ENCODE measurements at regions not wholly inside any gene's neighbourhood (a gene's known extent, or its start where the extent isn't known, plus 50 kb on each side); places are given as distances from the start of the nearest gene placed in this dataset.

DNA sequence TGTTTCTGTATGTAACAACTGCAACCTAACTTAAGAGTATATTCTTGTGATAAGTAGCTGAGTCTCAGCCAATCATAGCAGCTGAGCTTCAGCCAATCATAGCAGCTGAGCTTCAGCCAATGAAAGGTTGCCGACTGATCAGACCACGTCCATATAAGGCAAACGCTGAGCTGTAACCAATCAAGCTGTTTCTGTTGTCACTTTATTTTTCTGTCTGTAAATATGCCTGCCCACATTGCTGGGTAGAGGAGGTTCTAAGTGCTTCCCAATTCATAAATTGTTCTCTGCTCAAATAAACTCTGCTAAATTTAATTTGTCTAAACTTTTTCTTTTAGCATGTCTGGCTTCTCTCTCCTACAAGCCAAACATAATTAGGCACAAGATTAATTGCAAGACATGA is 231.5 kb upstream of the TCF4 start:
- DNase-seq (ENCODE audit: insufficient read length, low spot score), result no peak
- TF ChIP-seq SPI1 (IDR thresholded peaks at IDR 0.05; ENCODE audit: low read depth, low read length), result no peak
- TF ChIP-seq POLR2A (IDR thresholded peaks at IDR 0.05; ENCODE audit: low read depth, low read length), result no peak
- no peak for TF ChIP-seq TAF1 (IDR thresholded peaks at IDR 0.05; ENCODE audit: low read depth, low read length)
- no peak for TF ChIP-seq PAX5 (IDR thresholded peaks at IDR 0.05; ENCODE audit: insufficient read depth, low read length, severe bottlenecking)
- no peak for TF ChIP-seq POU2F2 (IDR thresholded peaks at IDR 0.05; ENCODE audit: low read depth, low read length)
- TF ChIP-seq POLR2AphosphoS5 (IDR thresholded peaks at IDR 0.05; ENCODE audit: low read depth, low read length), result no peak
- FAIRE-seq, result no peak

- DNase-seq (ENCODE audit: insufficient read length, low spot score) (no peak), FAIRE-seq (no peak)
- TF ChIP-seq POLR2AphosphoS5 (IDR thresholded peaks at IDR 0.05; ENCODE audit: low read depth, low read length) (no peak), SPI1 (IDR thresholded peaks at IDR 0.05; ENCODE audit: low read depth, low read length) (no peak), POLR2A (IDR thresholded peaks at IDR 0.05; ENCODE audit: low read depth, low read length) (no peak), TAF1 (IDR thresholded peaks at IDR 0.05; ENCODE audit: low read depth, low read length) (no peak), POU2F2 (IDR thresholded peaks at IDR 0.05; ENCODE audit: low read depth, low read length) (no peak), PAX5 (IDR thresholded peaks at IDR 0.05; ENCODE audit: insufficient read depth, low read length, severe bottlenecking) (no peak)
Measured at GRCh38 chr18:55818284-55818683, 230.3 kb upstream of the TCF4 start.

DNA sequence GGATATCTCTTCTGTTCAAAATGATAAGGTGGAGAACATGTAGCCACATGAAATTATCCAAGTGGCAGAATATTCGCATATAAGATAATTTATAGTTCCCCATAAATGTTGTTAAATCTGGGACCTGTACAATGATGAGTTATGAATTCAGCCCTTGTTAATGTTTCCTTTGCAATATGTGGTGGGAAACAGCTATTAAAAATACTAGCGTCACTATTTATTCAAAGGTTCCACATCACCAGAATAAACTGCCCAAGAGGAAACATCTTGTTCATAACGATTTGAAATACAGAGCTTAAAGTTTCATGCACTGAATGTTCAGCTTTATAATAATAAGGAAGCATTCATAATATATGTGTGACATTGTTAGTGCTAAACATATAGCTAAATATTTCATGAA is 223.9 kb upstream of the TCF4 start:
- FAIRE-seq, result no peak
- no peak for DNase-seq (ENCODE audit: insufficient read length, low spot score)
- TF ChIP-seq TAF1 (IDR thresholded peaks at IDR 0.05; ENCODE audit: low read depth, low read length) (no peak), PAX5 (IDR thresholded peaks at IDR 0.05; ENCODE audit: insufficient read depth, low read length, severe bottlenecking) (no peak), SPI1 (IDR thresholded peaks at IDR 0.05; ENCODE audit: low read depth, low read length) (no peak), POU2F2 (IDR thresholded peaks at IDR 0.05; ENCODE audit: low read depth, low read length) (no peak)

GRCh38 chr18:55805666-55806065 is 217.7 kb upstream of the TCF4 start:
- TF ChIP-seq PAX5 (IDR thresholded peaks at IDR 0.05; ENCODE audit: insufficient read depth, low read length, severe bottlenecking) (no peak), POLR2A (IDR thresholded peaks at IDR 0.05; ENCODE audit: low read depth, low read length) (no peak), SPI1 (IDR thresholded peaks at IDR 0.05; ENCODE audit: low read depth, low read length) (no peak), TAF1 (IDR thresholded peaks at IDR 0.05; ENCODE audit: low read depth, low read length) (no peak), POLR2AphosphoS5 (IDR thresholded peaks at IDR 0.05; ENCODE audit: low read depth, low read length) (no peak), POU2F2 (IDR thresholded peaks at IDR 0.05; ENCODE audit: low read depth, low read length) (no peak)
- FAIRE-seq, result no peak
- no peak for DNase-seq (ENCODE audit: insufficient read length, low spot score)

DNA sequence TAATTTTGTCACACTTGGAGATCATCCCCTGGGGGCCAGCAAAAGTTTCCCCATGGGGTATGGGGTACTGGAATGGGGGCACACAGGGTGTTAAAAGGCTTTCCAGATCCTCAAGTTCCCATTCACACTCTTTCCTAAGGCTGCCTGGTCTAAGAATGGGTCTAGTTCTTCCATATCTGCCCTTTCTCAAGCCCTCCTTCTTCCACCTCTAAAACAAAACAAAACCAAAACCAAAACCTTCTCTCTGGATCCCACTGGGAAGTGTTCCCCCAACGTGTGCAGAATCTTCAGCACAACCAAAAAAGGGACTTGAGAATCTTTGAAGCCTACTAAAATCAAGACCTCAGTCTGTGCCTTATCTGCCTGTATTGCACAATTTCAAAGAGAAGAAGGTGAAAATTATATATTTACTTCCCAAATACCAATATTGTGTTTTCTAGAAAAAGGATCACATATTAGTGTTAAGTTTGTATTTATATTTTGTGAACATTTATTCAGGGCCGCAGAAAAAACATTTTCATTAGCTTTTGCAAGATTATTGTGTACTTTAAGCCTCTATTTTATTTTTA is 207.2 kb upstream of the TCF4 start:
- no peak for TF ChIP-seq SPI1 (IDR thresholded peaks at IDR 0.05; ENCODE audit: low read depth, low read length)
- TF ChIP-seq POU2F2 (IDR thresholded peaks at IDR 0.05; ENCODE audit: low read depth, low read length), result no peak
- TF ChIP-seq TAF1 (IDR thresholded peaks at IDR 0.05; ENCODE audit: low read depth, low read length), result no peak
- no peak for TF ChIP-seq POLR2A (IDR thresholded peaks at IDR 0.05; ENCODE audit: low read depth, low read length)
- FAIRE-seq (no peak), DNase-seq (ENCODE audit: insufficient read length, low spot score) (no peak)

DNA sequence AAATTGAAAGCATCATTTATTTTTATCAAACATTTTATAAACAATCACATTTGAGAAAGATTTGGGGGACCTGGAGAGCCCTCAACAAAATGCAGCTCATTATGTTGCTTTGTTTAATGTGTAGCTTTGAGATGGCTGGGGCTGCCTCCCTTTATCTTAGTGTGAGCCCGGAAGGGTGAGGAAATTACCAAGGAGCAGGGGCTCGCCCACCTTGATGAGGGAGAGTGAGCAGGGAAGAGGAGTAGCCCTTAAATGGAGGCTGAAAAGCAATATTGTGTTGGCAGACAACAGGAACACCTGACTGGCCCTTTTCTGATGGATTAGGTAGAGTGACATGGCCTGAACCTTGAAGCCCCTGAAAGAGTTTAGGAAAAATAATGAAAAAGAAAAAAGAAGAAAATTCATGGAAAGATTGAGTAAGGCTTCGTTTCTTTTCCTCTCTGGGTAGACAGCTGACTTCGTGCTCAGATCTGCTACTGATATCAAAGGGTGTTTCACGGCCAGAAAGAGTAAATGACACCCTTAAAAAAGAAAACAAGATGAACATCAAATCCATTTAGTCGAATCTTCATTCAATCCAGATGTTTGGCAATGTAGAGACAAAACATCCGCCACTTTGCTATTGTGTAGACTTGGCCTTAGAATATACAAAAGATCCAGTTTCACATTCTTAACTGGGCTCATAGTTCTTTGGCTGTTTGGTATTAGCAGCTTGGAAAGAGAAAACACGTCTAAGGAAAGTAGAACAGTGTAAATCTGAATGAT is 206.5 kb upstream of the TCF4 start:
- DNase-seq (ENCODE audit: insufficient read length, low spot score) (no peak), FAIRE-seq (no peak)
- TF ChIP-seq POU2F2 (IDR thresholded peaks at IDR 0.05; ENCODE audit: low read depth, low read length) (no peak), PAX5 (IDR thresholded peaks at IDR 0.05; ENCODE audit: insufficient read depth, low read length, severe bottlenecking) (no peak), SPI1 (IDR thresholded peaks at IDR 0.05; ENCODE audit: low read depth, low read length) (no peak), POLR2A (IDR thresholded peaks at IDR 0.05; ENCODE audit: low read depth, low read length) (no peak), POLR2AphosphoS5 (IDR thresholded peaks at IDR 0.05; ENCODE audit: low read depth, low read length) (no peak), TAF1 (IDR thresholded peaks at IDR 0.05; ENCODE audit: low read depth, low read length) (no peak)

- no peak for FAIRE-seq
Measured at GRCh38 chr18:55790296-55790695, 202.3 kb upstream of the TCF4 start.

GRCh38 chr18:55787536-55788073 is 199.6 kb upstream of the TCF4 start:
- no peak for DNase-seq (ENCODE audit: insufficient read length, low spot score)
- FAIRE-seq, result no peak
- TF ChIP-seq POLR2AphosphoS5 (IDR thresholded peaks at IDR 0.05; ENCODE audit: low read depth, low read length) (no peak), POU2F2 (IDR thresholded peaks at IDR 0.05; ENCODE audit: low read depth, low read length) (no peak), PAX5 (IDR thresholded peaks at IDR 0.05; ENCODE audit: insufficient read depth, low read length, severe bottlenecking) (no peak), SPI1 (IDR thresholded peaks at IDR 0.05; ENCODE audit: low read depth, low read length) (no peak), POLR2A (IDR thresholded peaks at IDR 0.05; ENCODE audit: low read depth, low read length) (no peak), TAF1 (IDR thresholded peaks at IDR 0.05; ENCODE audit: low read depth, low read length) (no peak)

More at GRCh38 chr18:55790296-55790695, 202.3 kb upstream of the TCF4 start:
- DNase-seq (ENCODE audit: insufficient read length, low spot score), result no peak
- TF ChIP-seq TAF1 (IDR thresholded peaks at IDR 0.05; ENCODE audit: low read depth, low read length), result no peak
- TF ChIP-seq POLR2A (IDR thresholded peaks at IDR 0.05; ENCODE audit: low read depth, low read length), result no peak
- no peak for TF ChIP-seq POU2F2 (IDR thresholded peaks at IDR 0.05; ENCODE audit: low read depth, low read length)
- no peak for TF ChIP-seq POLR2AphosphoS5 (IDR thresholded peaks at IDR 0.05; ENCODE audit: low read depth, low read length)
- TF ChIP-seq PAX5 (IDR thresholded peaks at IDR 0.05; ENCODE audit: insufficient read depth, low read length, severe bottlenecking), result no peak
- TF ChIP-seq SPI1 (IDR thresholded peaks at IDR 0.05; ENCODE audit: low read depth, low read length), result no peak

DNA sequence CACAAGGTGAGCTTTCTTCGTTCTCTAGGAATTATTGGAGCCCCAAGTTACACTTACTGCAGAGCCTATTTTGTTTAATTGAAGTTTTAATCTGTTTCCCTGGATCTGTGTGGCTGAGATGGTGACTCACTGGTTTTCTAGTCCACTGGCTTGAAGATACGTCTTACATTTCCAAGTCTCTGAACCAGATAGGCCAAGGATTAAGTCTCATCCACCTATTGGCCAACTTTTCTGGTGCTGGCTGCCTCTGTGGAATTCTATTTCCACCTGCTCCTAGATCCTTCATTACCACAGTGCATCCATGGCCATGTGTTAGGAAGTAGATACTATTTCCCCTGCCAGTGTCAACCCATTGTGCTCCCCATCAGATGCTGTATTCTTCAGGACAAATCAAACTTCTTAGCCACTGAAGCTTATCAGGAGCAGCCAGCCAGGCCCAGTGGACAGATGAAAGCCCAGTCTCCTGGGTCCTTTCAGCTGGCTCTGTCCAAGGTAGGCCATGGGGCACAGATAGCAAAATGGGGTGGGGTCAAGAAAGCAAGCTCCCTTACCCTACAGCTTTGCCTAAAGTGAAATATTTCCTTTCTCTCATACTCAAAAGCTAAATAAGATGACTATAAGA is 198.8 kb upstream of the TCF4 start:
- no peak for DNase-seq (ENCODE audit: insufficient read length, low spot score)
- no peak for TF ChIP-seq POU2F2 (IDR thresholded peaks at IDR 0.05; ENCODE audit: low read depth, low read length)
- TF ChIP-seq POLR2AphosphoS5 (IDR thresholded peaks at IDR 0.05; ENCODE audit: low read depth, low read length), result no peak
- TF ChIP-seq TAF1 (IDR thresholded peaks at IDR 0.05; ENCODE audit: low read depth, low read length), result no peak
- TF ChIP-seq PAX5 (IDR thresholded peaks at IDR 0.05; ENCODE audit: insufficient read depth, low read length, severe bottlenecking), result no peak
- no peak for TF ChIP-seq SPI1 (IDR thresholded peaks at IDR 0.05; ENCODE audit: low read depth, low read length)
- FAIRE-seq, result no peak

All from GM12891 (cell line).